SIG-M5 (cell line): ENCODE measurements at regions not wholly inside any gene's neighbourhood (a gene's known extent, or its start where the extent isn't known, plus 50 kb on each side); places are given as distances from the start of the nearest gene placed in this dataset.
"Not testable (repeated sequence)": the region's sequence is repeated elsewhere in the genome, so short reads cannot be mapped to it uniquely, and the experiment has no call there.

ENCODE experiments used
- DNase-seq: peaks from one replicate; lab custom pipeline; 2025; lab: John Stamatoyannopoulos, UW

DNA sequence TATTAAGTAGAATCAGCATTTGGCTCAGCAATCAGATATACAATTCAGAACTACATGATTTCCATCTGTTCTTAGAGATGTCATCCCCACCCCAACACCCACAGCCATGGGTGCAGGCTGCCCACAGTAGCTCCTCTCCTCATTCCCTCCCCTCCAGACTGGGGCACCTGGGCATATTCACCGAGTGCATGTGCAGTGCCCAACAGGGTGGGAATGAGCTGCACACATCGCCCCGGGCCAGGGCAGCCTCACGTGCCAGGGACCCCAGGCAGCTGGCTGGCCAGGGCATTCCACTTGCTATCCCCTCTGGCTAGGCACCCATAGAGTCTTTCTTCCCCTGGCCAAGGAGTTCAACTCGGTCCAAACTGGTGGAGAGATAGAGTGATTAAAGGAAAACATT, 461.9 kb upstream of the NUDT12 start:
- no peak for DNase-seq

- no peak for DNase-seq
Measured at GRCh38 chr5:104023739-104024138, 461.1 kb upstream of the NUDT12 start.

DNA sequence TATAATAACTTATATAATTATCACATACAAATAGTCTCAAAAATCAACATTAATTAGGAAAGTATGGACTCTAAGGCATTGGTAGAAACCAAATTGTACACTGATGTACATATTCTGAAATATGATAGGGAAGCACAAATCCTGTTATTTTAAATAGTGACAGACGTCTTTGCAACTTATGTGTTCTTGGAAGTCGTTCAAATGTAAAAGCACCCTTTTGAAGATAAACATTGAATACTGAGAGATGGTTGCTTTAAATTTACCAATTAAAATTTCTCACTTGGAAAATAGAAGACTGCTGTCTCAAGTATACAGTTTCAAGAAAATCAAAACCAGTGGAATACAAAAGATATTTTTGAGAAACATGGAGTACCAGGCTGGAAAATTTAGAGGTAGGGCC, 457.4 kb upstream of the NUDT12 start:
- no peak for DNase-seq

DNA sequence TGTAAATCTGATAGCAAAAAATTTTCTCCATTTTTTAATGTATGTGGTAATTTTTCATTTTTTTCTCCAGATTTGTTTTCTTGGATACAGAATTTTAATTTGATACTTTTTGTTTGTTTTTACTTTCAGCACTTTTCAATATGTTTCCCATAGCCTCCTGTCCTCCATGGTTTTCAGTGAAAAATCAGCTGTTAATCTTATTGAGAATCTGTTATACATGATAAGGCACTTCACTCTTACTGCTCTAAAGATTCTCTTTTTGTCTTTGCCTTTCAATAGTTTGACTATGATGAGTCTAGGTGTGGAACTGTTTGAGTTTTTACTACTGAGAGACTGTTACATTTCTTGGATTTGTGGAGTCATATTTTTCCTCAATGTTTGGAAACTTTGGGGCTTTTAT, 455.7 kb upstream of the NUDT12 start:
- no peak for DNase-seq

- no peak for DNase-seq
Measured at GRCh38 chr5:104016646-104017045, 454.1 kb upstream of the NUDT12 start.

DNA sequence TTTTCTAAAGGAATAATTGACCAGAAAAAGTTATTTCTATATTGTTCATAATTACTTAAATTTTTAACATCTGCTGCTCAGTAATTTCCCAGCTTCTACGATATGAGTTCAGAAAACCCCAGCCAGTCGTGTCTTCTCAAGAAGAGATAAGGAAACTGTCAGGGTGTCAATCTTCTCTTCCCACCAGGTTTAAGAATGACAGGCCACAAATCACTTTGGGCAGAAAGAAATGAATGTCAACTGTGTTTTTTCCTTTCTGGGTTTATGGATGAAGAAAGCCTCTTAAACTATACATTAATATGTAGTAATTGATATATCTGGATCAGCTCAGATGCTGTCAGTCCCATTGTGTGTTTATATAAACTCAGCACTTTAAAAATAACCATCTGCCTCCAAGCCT, 453.2 kb upstream of the NUDT12 start:
- DNase-seq: no peak

- not testable (repeated sequence) for DNase-seq
Measured at GRCh38 chr5:104002783-104003182, 440.2 kb upstream of the NUDT12 start.

- no peak for DNase-seq
Measured at GRCh38 chr5:104001136-104001535, 438.5 kb upstream of the NUDT12 start.

- no peak for DNase-seq
Measured at GRCh38 chr5:103993031-103993430, 430.4 kb upstream of the NUDT12 start.

DNA sequence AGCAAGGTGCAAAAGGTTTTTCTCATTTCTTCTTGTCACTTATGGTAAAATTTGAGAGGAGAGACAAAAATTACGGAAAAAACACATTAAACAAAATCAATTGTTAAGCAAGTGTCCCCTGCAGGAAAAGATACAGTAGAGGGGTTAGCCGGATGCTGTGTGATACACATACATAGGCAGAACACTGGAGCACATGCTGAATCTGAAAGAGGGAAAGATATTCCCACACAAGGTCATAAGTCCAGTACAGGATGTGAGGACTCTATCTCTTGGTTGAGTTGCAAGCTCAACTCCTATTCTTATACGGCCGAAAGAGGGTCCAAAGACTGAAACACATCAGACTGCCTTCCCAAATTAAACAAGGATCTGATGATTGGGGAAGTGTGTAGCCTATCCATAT, 427.5 kb upstream of the NUDT12 start:
- no peak for DNase-seq

- no peak for DNase-seq
Measured at GRCh38 chr5:103981592-103981991, 419.0 kb upstream of the NUDT12 start.

DNA sequence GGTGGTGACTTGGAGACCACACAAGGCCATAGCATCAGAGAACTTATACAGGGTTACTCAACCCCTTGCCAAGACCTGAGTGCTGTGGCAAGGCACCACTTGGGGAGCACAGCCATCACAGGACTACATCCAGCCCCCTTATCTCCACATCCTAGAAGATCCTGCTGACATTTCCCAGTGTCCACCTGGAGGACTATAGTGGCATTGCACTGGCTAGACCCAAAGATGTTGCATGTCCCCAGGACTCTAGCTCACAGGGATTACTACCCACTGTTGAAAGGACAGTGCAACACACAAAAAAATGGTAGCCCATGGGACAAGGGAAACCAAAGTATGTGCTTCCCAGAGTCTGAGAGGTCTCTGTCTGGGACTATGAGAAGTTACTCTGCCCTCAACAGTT, 411.1 kb upstream of the NUDT12 start:
- DNase-seq: no peak

- not testable (repeated sequence) for DNase-seq
Measured at GRCh38 chr5:103966295-103966694, 403.7 kb upstream of the NUDT12 start.

- DNase-seq: no peak
Measured at GRCh38 chr5:103962023-103962422, 399.4 kb upstream of the NUDT12 start.

DNA sequence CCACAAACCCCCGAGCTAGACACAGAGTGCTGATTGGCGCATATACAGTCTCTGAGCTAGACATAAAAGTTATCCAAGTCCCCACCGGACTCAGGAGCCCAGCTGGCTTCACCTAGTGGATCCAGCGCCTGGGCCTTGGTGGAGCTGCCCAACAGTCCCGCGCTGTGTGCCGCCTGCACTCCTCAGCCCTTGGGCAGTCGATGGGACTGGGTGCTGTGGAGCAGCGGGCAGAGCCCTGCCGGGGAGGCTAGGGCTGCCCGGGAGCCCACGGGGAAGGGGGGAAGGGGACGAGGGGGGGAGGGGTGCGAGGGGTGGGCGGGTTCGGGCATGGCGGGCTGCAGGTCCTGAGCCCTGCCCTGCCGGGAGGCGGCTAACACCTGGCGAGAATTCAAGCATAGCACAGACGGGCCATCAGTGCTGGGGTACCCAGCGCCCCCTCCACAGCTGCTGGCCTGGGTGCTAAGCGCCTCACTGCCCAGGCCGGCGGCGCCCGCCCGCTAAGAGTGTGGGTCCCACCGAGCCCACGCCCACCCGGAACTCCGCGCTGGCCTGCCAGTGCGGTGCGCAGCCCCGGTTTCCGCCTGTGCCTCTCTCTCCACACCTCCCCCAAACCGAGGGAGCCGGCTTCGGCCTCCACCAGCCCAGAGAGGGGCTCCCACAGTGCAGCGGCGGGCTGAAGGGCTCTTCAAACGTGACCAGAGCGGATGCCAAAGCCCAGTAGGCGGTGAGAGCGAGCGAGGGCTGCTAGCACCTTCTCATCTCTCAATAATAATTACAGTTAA, 391.2 kb upstream of the NUDT12 start:
- no peak for DNase-seq

GRCh38 chr5:103951776-103952175, 389.2 kb upstream of the NUDT12 start:
- no peak for DNase-seq

DNA sequence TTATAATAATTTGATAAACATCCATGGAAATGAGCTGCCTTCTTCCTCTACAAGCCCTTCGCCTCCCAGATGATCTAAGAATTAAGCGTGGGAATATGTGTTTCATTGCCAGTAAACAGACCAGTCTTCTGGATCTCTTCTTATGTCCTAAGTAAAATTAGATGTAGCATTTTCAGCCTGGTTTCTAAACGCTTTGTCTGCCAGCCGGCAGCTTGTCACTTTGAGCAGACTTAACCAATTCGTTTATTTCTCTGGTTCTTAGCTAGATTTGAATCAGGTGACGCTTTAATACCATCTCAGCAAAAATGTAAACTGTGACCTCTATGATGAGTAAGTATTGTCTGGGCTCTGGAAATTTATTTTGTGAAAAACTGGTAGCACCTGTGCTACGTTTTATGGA, 380.6 kb upstream of the NUDT12 start:
- no peak for DNase-seq

DNA sequence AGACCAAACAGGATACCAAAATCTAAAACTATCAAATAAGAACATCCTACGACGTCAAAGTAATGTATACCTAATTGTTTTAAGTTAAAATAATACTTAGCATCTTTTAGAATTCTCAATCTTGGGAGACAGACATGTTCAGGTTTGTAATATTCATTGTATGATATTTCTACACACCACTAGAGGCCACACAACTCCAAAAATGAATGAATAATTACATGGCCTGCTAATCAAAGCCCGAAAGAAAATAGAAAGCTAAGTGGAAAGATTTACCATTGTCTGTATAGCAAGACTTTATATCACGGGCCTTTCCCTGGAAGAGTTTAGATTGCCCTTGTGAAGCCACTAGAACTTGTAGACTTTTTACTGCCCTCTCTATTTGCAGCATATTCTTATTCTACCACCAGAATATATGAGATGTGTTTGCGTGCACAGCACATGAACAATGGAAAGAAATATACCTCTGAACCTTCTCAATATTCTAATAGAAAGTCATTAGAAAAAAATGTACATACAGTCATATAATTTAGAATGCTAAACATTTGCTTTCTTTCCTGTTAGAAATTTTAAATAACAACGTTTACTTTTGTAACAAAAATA, 380.1 kb upstream of the NUDT12 start:
- DNase-seq: no peak

- DNase-seq: no peak
Measured at GRCh38 chr5:103941596-103941995, 379.0 kb upstream of the NUDT12 start.

GRCh38 chr5:103938146-103938695, 375.6 kb upstream of the NUDT12 start:
- no peak for DNase-seq

GRCh38 chr5:103929338-103930013, 366.9 kb upstream of the NUDT12 start:
- no peak for DNase-seq

- no peak for DNase-seq
Measured at GRCh38 chr5:103927739-103928138, 365.1 kb upstream of the NUDT12 start.

DNA sequence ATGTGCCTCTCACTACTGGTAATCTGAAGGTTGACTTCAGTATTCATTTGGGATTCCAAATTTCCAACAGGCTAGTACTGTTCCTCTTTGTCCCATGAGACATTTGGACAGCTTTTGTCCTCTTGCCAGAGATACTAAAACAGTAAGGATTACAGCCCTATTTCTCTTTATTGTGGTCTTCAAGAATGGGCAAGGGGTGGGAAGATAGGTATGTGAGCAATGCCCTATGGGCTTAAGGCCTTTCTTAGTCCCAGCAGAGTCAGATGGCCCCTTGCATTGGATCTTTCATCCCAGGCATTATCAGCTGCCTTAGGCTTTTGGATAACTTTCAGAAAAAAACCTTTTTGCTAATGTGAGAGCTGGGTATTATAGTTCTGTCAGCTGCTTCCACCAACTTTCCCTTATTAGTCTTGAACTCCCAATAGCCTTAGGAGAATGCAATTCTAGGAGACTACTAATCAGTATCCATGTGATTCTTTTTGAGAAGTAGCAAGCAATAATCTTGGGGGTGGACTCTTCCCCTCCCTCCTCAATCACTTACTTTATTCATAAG, 361.1 kb upstream of the NUDT12 start:
- DNase-seq: no peak
